ENCODE measurements at regions not wholly inside any gene's neighbourhood (a gene's known extent, or its start where the extent isn't known, plus 50 kb on each side); places are given as distances from the start of the nearest gene placed in this dataset.

DNA sequence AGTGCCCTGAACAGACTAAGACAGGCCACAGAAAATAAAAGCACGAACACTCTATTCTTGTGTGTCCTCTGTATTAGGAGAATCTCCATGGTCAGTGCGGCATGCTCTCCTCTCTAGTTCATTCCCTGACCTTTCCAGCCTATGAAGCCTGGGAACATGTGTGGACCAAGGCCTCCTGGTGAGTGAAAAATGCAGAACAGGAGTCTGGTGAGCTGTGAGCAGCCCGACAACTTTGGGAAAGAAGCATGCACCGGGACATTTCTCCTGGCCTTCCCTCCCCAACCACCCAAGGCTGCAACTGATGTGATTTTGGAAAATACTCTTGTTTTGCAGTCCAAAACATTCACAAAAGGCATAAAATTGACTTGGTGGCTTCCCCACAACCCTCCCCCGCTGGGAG lies 878.3 kb upstream of the ID2 start:
- 79 to 80% methylated on average over 1 to 2 of the region's 5 CpGs for WGBS, 2 experiments (ENCODE audit: insufficient coverage in 2 of 2)
- Histone ChIP-seq H3K36me3 (ENCODE audit: control insufficient read depth, insufficient read depth, low read length) (no peaks in the 10 kb centered on the region), H3K27ac (ENCODE audit: low read depth, low read length, severe bottlenecking) (no peak overlapping the region), H3K4me1 (ENCODE audit: control insufficient read depth, insufficient read depth, low read length, poor library complexity, severe bottlenecking) (no peaks in the 10 kb centered on the region), H3K9me3 (ENCODE audit: control insufficient read depth, low read length) (peaks cover 15% of the 10 kb centered on the region), H3K4me3 (ENCODE audit: extremely low read depth, insufficient read depth, low read length, poor library complexity, severe bottlenecking) (no peak overlapping the region)

DNA sequence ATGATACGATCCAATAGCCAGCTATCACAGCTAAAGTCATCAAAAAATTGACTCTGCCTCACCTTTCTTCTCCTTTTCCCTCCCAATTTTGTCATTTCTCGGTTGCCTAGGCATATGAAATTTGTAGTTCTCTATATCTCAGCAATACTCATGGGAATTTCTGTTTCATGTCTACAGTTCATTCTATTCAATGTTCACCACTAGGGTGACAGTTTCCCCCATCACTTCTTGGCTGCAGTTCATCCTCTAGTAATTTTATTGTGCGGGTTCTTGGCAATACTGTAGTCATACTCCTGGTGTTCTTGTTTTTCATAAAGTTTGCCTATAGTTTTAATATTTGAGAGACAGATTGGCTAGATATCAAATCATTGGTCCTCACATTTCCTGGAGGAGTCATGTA lies 872.2 kb upstream of the ID2 start:
- 83 to 89% methylated on average over 1 of the region's 3 CpGs for WGBS, 2 experiments (ENCODE audit: insufficient coverage in 2 of 2)
- H3K4me3 ChIP-seq (ENCODE audit: extremely low read depth, insufficient read depth, low read length, poor library complexity, severe bottlenecking) = no peak overlapping the region
- no peaks in the 10 kb centered on the region for H3K4me1 ChIP-seq (ENCODE audit: control insufficient read depth, insufficient read depth, low read length, poor library complexity, severe bottlenecking)
- no peaks in the 10 kb centered on the region for H3K9me3 ChIP-seq (ENCODE audit: control insufficient read depth, low read length)
- no peak overlapping the region for H3K27ac ChIP-seq (ENCODE audit: low read depth, low read length, severe bottlenecking)
- H3K36me3 ChIP-seq (ENCODE audit: control insufficient read depth, insufficient read depth, low read length) = no peaks in the 10 kb centered on the region

DNA sequence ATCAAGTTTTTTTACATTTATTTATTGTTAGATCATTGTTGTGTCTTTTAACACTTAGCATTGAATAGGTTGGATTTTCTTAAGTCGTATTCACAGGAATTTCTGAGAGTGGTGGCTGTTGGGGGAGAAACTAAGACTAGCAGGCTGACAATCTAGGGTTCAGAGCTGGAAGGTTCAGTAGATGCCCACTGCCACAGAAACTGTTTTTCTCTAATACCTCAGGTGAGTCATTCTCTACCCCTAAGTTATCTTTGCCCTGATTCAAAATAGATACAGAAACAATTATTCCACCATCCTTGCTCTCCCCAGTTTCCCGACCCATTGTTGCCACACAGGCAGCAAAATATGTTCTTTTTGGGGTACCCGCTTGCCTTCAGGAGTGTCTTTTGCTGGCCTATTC lies 870.8 kb upstream of the ID2 start:
- WGBS, 2 experiments (ENCODE audit: insufficient coverage in 2 of 2) = 83 to 87% methylated on average over 2 of the region's 3 CpGs
- H3K36me3 ChIP-seq (ENCODE audit: control insufficient read depth, insufficient read depth, low read length) = no peaks in the 10 kb centered on the region
- no peak overlapping the region for H3K4me3 ChIP-seq (ENCODE audit: extremely low read depth, insufficient read depth, low read length, poor library complexity, severe bottlenecking)
- no peaks in the 10 kb centered on the region for H3K4me1 ChIP-seq (ENCODE audit: control insufficient read depth, insufficient read depth, low read length, poor library complexity, severe bottlenecking)
- H3K9me3 ChIP-seq (ENCODE audit: control insufficient read depth, low read length) = no peaks in the 10 kb centered on the region
- no peak overlapping the region for H3K27ac ChIP-seq (ENCODE audit: low read depth, low read length, severe bottlenecking)

DNA sequence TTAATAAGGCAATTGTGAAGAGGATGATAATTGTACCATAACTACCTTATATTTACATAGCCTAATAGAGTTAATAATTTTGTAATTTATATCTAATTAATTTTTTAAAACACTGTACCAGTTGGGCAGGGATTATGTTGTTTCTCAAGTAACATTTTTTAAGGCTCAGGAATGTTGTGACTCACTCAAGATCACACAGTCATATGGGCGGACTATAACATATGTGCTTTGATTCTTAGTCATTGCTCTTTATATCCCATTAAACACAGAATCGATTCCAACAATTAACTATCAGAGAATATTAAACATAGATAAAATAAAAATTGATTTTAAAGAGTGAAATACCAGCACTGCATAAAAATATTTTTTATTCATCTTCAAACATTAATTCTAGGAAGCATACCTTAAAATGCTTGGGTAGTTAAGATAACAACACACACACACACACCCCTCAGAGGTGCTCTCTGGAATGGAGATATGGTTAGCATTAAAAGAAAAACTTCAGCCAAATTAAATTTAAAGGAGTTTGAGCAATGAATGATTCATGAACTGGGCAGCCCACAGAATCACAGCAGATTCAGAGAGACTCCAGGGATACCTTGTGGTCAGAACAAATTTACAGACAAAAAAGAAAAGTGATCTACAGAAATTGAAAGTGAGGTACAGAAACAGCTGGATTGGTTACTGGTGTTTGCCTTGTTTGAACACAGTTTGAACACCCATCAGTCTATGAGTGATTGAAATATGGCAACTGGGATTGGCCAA lies 869.4 kb upstream of the ID2 start:
- Histone ChIP-seq H3K4me1 (ENCODE audit: control insufficient read depth, insufficient read depth, low read length, poor library complexity, severe bottlenecking) (no peaks in the 10 kb centered on the region), H3K4me3 (ENCODE audit: extremely low read depth, insufficient read depth, low read length, poor library complexity, severe bottlenecking) (no peak overlapping the region), H3K36me3 (ENCODE audit: control insufficient read depth, insufficient read depth, low read length) (no peaks in the 10 kb centered on the region), H3K27ac (ENCODE audit: low read depth, low read length, severe bottlenecking) (no peak overlapping the region), H3K9me3 (ENCODE audit: control insufficient read depth, low read length) (no peaks in the 10 kb centered on the region)
- WGBS, 2 experiments (ENCODE audit: insufficient coverage in 2 of 2) = no CpG with 5 or more reads among the region's 2 CpGs

DNA sequence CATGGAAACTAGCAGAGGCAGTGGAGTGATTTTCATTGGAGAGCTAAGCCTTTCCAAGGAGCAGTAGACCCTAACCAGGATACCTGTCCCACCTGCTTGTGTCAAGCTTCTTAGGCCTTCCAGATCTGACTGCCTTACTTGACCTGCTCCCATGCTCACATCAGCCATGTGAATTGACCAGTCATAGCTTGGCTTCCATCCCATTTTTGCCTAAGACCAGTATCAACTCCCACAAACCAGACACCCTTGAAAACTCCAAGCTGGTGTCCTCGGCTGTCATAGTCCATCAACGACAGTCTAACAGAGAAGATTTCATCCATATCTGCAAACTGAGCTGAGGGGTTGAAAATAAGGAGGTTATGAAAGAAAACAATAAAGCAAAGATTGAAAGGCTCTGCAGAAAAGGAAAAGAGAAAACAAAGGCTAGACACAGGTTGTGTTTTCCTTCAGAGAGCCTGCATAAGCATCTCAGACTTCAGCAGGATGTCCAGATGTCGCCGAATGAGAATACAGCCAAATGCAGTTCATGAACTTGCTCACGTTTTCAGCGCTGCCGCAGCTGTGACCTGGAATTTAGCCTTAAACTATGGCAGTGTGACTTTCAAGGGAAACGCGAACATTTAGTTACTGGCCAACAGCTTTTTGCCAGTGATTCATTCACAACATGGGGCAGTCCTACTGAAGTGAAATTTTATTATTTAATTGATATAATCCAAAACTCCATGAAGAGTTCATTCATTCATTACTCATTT lies 868.1 kb upstream of the ID2 start:
- Histone ChIP-seq H3K27ac (ENCODE audit: low read depth, low read length, severe bottlenecking) (no peak overlapping the region), H3K36me3 (ENCODE audit: control insufficient read depth, insufficient read depth, low read length) (no peaks in the 10 kb centered on the region), H3K9me3 (ENCODE audit: control insufficient read depth, low read length) (no peaks in the 10 kb centered on the region), H3K4me1 (ENCODE audit: control insufficient read depth, insufficient read depth, low read length, poor library complexity, severe bottlenecking) (no peaks in the 10 kb centered on the region), H3K4me3 (ENCODE audit: extremely low read depth, insufficient read depth, low read length, poor library complexity, severe bottlenecking) (no peak overlapping the region)
- 91 to 95% methylated on average over 5 to 9 of the region's 9 CpGs for WGBS, 2 experiments (ENCODE audit: insufficient coverage in 2 of 2)

DNA sequence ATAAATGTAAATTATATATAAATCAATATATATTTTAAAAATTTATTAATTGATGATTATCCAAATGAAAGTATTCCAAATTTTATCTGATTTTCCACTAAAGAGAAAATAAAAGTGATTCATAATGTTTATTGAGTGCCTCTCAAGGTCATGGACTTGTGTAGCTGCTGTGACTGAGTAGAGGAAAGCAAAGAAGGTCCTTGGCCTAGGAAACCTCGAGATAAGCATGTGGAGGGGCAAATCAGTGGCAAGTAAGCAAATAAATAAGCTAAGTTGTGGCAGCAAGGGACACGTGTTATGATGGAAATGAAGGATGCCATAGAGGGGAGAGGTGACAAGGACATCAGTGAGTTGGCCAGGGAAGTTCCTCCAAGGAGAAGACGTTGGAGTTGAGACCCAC lies 866.1 kb upstream of the ID2 start:
- no peaks in the 10 kb centered on the region for H3K4me1 ChIP-seq (ENCODE audit: control insufficient read depth, insufficient read depth, low read length, poor library complexity, severe bottlenecking)
- 85 to 95% methylated on average over 3 of the region's 3 CpGs for WGBS, 2 experiments (ENCODE audit: insufficient coverage in 2 of 2)
- H3K4me3 ChIP-seq (ENCODE audit: extremely low read depth, insufficient read depth, low read length, poor library complexity, severe bottlenecking) = no peak overlapping the region
- no peaks in the 10 kb centered on the region for H3K36me3 ChIP-seq (ENCODE audit: control insufficient read depth, insufficient read depth, low read length)
- H3K27ac ChIP-seq (ENCODE audit: low read depth, low read length, severe bottlenecking) = no peak overlapping the region
- no peaks in the 10 kb centered on the region for H3K9me3 ChIP-seq (ENCODE audit: control insufficient read depth, low read length)

DNA sequence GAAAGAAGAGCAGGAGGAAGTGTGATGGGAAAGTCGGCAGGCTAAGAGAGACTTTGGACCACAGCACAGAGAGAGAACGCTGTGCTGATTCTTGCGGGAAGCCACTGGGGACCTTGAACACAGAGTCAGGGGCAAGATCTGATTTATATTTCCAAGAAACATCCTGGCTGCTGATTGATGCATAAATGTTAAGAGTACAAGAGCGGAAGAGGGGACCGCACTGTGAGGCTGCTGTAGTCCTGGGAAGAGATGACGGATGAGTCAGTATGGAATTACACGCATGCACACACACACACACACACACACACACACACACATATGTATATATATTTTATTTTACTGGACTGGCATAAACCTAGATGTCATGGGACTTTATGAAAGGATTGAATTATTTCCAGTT lies 865.6 kb upstream of the ID2 start:
- H3K4me3 ChIP-seq (ENCODE audit: extremely low read depth, insufficient read depth, low read length, poor library complexity, severe bottlenecking) = no peak overlapping the region
- WGBS, 2 experiments (ENCODE audit: insufficient coverage in 2 of 2) = 94 to 97% methylated on average over 3 of the region's 7 CpGs

DNA sequence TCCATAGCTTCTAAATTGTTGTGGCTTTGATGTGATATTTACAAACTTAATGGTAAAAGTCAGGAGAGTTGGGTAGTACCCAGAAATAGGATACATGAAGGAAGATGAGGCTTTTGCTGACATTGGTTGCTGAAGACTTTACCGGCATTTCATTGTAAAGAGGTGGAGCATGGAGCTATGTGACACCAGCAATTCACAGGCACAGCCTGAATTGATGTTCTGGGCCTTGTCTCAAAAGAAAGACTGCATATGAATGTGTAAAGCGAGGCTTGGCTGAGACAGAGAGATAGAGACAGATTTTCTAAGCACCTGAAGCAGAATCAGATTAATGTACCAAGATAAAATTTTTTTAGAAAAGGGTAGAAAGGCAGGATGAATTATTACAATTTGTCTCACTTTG lies 864.9 kb upstream of the ID2 start:
- Histone ChIP-seq H3K27ac (ENCODE audit: low read depth, low read length, severe bottlenecking) (no peak overlapping the region), H3K4me1 (ENCODE audit: control insufficient read depth, insufficient read depth, low read length, poor library complexity, severe bottlenecking) (no peaks in the 10 kb centered on the region), H3K36me3 (ENCODE audit: control insufficient read depth, insufficient read depth, low read length) (no peaks in the 10 kb centered on the region), H3K4me3 (ENCODE audit: extremely low read depth, insufficient read depth, low read length, poor library complexity, severe bottlenecking) (no peak overlapping the region), H3K9me3 (ENCODE audit: control insufficient read depth, low read length) (no peaks in the 10 kb centered on the region)
- 60% methylated on average over 1 of the region's 2 CpGs; no CpG with 5 or more reads in 1 of the 2 experiments for WGBS, 2 experiments (ENCODE audit: insufficient coverage in 2 of 2)

More for the DNA sequence above, 865.6 kb upstream of the ID2 start:
- H3K4me1 ChIP-seq (ENCODE audit: control insufficient read depth, insufficient read depth, low read length, poor library complexity, severe bottlenecking) = no peaks in the 10 kb centered on the region
- no peak overlapping the region for H3K27ac ChIP-seq (ENCODE audit: low read depth, low read length, severe bottlenecking)
- no peaks in the 10 kb centered on the region for H3K9me3 ChIP-seq (ENCODE audit: control insufficient read depth, low read length)
- H3K36me3 ChIP-seq (ENCODE audit: control insufficient read depth, insufficient read depth, low read length) = no peaks in the 10 kb centered on the region

DNA sequence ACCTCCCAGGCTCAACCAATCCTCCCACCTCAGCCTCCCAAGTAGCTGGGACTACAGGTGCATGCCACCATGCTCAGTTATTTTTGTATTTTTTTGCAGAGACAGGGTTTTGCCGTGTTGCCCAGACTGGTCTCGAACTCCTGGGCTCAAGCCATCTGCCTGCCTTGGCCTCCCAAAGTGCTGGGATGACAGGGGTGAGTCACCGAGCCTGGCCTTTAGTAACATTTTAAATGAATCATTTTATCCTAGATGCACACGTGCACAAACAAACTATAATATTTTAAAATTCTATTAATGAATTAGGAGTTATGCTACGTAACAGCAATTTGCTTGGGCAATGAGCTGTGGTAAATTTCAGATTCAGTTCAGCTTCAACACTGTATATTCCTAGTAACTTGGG lies 862.5 kb upstream of the ID2 start:
- Histone ChIP-seq H3K4me3 (ENCODE audit: extremely low read depth, insufficient read depth, low read length, poor library complexity, severe bottlenecking) (no peak overlapping the region), H3K4me1 (ENCODE audit: control insufficient read depth, insufficient read depth, low read length, poor library complexity, severe bottlenecking) (no peaks in the 10 kb centered on the region)
- WGBS, 2 experiments (ENCODE audit: insufficient coverage in 2 of 2) = 85 to 100% methylated on average over 2 of the region's 5 CpGs

DNA sequence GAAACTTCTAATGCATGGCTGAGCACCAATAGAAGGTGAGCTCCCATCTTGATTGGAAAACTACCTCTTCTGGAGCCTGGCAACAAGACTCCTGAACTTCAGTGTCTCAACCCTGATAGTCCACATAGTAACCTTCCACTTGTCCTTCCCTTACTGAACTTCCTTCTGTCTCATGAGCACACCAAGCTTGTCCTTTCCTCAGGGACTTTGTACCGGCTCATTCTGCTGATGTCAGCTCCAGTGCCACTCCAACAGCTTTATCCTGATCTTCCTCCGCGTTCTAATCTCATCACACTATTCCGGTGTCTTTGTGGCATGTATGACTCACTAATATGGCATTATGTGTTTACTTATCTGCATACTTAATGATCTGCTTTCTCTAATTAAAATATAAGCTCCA lies 862.0 kb upstream of the ID2 start:
- Histone ChIP-seq H3K9me3 (ENCODE audit: control insufficient read depth, low read length) (no peaks in the 10 kb centered on the region), H3K4me3 (ENCODE audit: extremely low read depth, insufficient read depth, low read length, poor library complexity, severe bottlenecking) (no peak overlapping the region), H3K4me1 (ENCODE audit: control insufficient read depth, insufficient read depth, low read length, poor library complexity, severe bottlenecking) (no peaks in the 10 kb centered on the region), H3K36me3 (ENCODE audit: control insufficient read depth, insufficient read depth, low read length) (no peaks in the 10 kb centered on the region), H3K27ac (ENCODE audit: low read depth, low read length, severe bottlenecking) (no peak overlapping the region)
- 100% methylated on average over 1 of the region's 4 CpGs for WGBS, 2 experiments (ENCODE audit: insufficient coverage in 2 of 2)

More for the DNA sequence above, 862.5 kb upstream of the ID2 start:
- Histone ChIP-seq H3K9me3 (ENCODE audit: control insufficient read depth, low read length) (no peaks in the 10 kb centered on the region), H3K27ac (ENCODE audit: low read depth, low read length, severe bottlenecking) (no peak overlapping the region), H3K36me3 (ENCODE audit: control insufficient read depth, insufficient read depth, low read length) (no peaks in the 10 kb centered on the region)

DNA sequence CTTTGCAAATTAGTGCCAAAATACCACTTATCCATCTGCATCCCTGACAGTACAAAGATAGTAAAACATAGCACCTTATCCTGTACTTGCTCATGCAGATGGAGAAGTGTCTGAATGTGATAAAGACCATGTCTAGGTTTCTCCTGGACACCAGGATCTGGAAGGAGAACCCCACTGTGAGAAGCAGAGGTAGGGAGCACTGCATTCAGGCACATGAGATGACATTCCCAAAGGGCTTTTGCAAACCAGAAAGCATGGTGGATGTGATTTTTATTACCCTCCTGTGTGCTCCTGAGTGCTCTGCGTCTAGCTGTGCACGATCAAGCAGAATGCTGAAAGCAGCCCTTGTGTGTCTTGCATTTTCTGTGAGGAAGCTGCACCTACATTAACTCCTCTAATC lies 857.6 kb upstream of the ID2 start:
- peaks cover 4% of the 10 kb centered on the region for H3K4me1 ChIP-seq (ENCODE audit: control insufficient read depth, insufficient read depth, low read length, poor library complexity, severe bottlenecking)
- WGBS, 2 experiments (ENCODE audit: insufficient coverage in 2 of 2) = 83 to 100% methylated on average over 2 of the region's 2 CpGs
- no peak overlapping the region for H3K27ac ChIP-seq (ENCODE audit: low read depth, low read length, severe bottlenecking)
- no peak overlapping the region for H3K4me3 ChIP-seq (ENCODE audit: extremely low read depth, insufficient read depth, low read length, poor library complexity, severe bottlenecking)
- H3K36me3 ChIP-seq (ENCODE audit: control insufficient read depth, insufficient read depth, low read length) = no peaks in the 10 kb centered on the region
- H3K9me3 ChIP-seq (ENCODE audit: control insufficient read depth, low read length) = no peaks in the 10 kb centered on the region

All from mesodermal cell (in vitro differentiated cells).